Esophagus squamous epithelium (tissue), 5 donors: ENCODE measurements at regions not wholly inside any gene's neighbourhood (a gene's known extent, or its start where the extent isn't known, plus 50 kb on each side); places are given as distances from the start of the nearest gene placed in this dataset.

Experiments used
- DNase-seq: peaks from one replicate; lab custom pipeline; 2025; lab: John Stamatoyannopoulos, UW
- H3K27ac ChIP-seq, 4 donors: fragments of 200-600 bp; sonication (generic); one replicate each; pipeline ENCODE4 v1.5.1; 2016 to 2019; ENCODE audit warnings: mild to moderate bottlenecking in 1 of 4
- H3K27me3 ChIP-seq, 4 donors: fragments of 200-600 bp; sonication (generic); 1 replicate in 3 of 4; 2 replicates in 1 of 4; pipeline versions ENCODE4 v1.5.1 to v1.6.0; 2017 to 2021; ENCODE audit warnings: antibody characterized with exemption in 1 of 4
- H3K36me3 ChIP-seq, 3 donors: fragments of 200-600 bp; sonication (generic); one replicate each; pipeline ENCODE4 v1.5.1; 2016 to 2019
- H3K4me1 ChIP-seq, 3 donors: fragments of 200-600 bp; sonication (generic); one replicate each; pipeline ENCODE4 v1.5.1; 2017 to 2019
- H3K4me3 ChIP-seq, 4 donors: fragments of 200-600 bp; sonication (generic); 1 replicate in 3 of 4; 2 replicates in 1 of 4; pipeline ENCODE4 v1.5.1; 2016 to 2019; ENCODE audit warnings: mild to moderate bottlenecking in 2 of 4, moderate library complexity in 1 of 4
- H3K9me3 ChIP-seq, 3 donors: fragments of 200-600 bp; sonication (generic); one replicate each; pipeline ENCODE4 v1.5.1; 2016 to 2019
- POLR2A ChIP-seq, 4 donors: fragments of 450-650 bp; IDR thresholded peaks; one replicate each; pipeline ENCODE4 v1.6.1; 2017; ENCODE audit warnings: antibody characterized with exemption in 4 of 4, mild to moderate bottlenecking in 4 of 4, moderate library complexity in 3 of 4
- WGBS, 2 donors: methylation state at CpG; one replicate each; pipeline ENCODE4 v1.1.5; 2018; 5-methylcytosine and 5-hydroxymethylcytosine counted together
- intact Hi-C: fragments of 100-400 bp; cut with DNase I; formaldehyde crosslinking; loops from one replicate; pipeline ENCODE4 v1.15.0; 2022
- TF ChIP-seq, protein P1 (sequence below), 6 experiments: fragments of 450-650 bp in 4 of 6; fragments of 200-600 bp in 2 of 6; sonication (generic) in 2 of 6; IDR thresholded peaks; one replicate each; pipeline ENCODE4 v1.5.1; 2016 to 2019; ENCODE audit warnings: antibody characterized with exemption in 6 of 6, mild to moderate bottlenecking in 4 of 6, moderate library complexity in 4 of 6
- donor health status: DM: yes; HTN: yes; CAD: no.

DNA sequence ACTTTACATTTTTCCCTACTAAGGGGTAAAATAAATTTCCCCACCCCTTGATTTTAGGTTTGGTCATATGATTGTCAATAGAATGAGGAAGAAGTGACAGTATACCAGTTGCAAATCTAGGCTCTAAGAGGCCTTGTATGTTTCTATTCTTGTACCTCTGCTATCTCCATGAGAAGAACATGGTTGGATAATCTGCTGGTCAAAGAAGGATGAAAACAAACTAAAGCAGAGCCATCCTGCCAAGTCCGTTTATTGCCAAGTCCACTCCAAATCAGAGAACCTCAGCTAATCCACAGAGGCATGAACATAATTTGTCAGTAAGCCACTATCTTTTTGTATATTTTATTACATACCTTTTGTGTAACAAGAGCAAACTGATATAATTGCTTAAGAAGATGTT is 98.0 kb downstream of the CRPPA start:
- H3K9me3 ChIP-seq: no peaks in the 10 kb centered on the region
- H3K36me3 ChIP-seq: no peaks in the 10 kb centered on the region
- no peak for DNase-seq
- no peaks in the 10 kb centered on the region for H3K4me1 ChIP-seq
- H3K4me3 ChIP-seq: no peak overlapping the region
- no peak overlapping the region for H3K27ac ChIP-seq
- no peaks in the 10 kb centered on the region for H3K27me3 ChIP-seq
- intact Hi-C loops: no loop called here
- WGBS, 2 donors: 75 to 80% methylated on average over 1 of the region's 1 CpG
- TF ChIP-seq, protein P1, sequence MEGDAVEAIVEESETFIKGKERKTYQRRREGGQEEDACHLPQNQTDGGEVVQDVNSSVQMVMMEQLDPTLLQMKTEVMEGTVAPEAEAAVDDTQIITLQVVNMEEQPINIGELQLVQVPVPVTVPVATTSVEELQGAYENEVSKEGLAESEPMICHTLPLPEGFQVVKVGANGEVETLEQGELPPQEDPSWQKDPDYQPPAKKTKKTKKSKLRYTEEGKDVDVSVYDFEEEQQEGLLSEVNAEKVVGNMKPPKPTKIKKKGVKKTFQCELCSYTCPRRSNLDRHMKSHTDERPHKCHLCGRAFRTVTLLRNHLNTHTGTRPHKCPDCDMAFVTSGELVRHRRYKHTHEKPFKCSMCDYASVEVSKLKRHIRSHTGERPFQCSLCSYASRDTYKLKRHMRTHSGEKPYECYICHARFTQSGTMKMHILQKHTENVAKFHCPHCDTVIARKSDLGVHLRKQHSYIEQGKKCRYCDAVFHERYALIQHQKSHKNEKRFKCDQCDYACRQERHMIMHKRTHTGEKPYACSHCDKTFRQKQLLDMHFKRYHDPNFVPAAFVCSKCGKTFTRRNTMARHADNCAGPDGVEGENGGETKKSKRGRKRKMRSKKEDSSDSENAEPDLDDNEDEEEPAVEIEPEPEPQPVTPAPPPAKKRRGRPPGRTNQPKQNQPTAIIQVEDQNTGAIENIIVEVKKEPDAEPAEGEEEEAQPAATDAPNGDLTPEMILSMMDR (IDR thresholded peaks at IDR 0.05): no peak
- no peak for TF ChIP-seq POLR2A (IDR thresholded peaks at IDR 0.05)

DNA sequence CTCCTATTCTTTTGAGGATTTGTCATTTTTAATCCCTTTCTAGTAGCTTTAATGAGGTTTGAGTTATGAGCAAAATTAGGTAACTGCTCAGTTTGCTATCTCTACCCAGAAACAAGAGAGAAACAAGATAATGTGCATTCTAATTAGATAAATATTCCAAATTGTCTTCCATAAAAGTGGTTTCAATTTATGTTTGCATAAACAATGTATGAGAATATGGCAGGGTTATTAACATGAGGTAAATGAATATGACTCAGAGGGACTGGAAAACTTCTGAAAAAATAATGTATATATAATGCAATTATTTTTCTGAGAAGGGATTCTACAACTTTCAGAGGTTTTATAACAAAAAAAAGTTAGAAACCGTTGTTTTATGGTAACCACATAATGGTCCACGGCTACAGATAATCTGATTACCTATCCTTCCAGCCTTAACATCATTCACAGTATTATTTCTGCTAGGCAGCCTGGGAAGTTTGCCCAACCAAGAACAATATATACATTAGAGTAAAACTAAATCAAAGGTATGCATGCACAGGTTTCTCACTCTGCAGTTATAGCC is 101.2 kb downstream of the CRPPA start:
- no peaks in the 10 kb centered on the region for H3K4me1 ChIP-seq
- no peaks in the 10 kb centered on the region for H3K36me3 ChIP-seq
- intact Hi-C loops: no loop called here
- TF ChIP-seq, protein P1 (IDR thresholded peaks at IDR 0.05): no peak
- TF ChIP-seq POLR2A (IDR thresholded peaks at IDR 0.05): no peak
- no peak overlapping the region for H3K27ac ChIP-seq
- no peak overlapping the region for H3K4me3 ChIP-seq
- no peaks in the 10 kb centered on the region for H3K27me3 ChIP-seq
- WGBS, 2 donors: 45 to 63% methylated on average over 2 of the region's 2 CpGs
- no peak for DNase-seq
- no peaks in the 10 kb centered on the region for H3K9me3 ChIP-seq

DNA sequence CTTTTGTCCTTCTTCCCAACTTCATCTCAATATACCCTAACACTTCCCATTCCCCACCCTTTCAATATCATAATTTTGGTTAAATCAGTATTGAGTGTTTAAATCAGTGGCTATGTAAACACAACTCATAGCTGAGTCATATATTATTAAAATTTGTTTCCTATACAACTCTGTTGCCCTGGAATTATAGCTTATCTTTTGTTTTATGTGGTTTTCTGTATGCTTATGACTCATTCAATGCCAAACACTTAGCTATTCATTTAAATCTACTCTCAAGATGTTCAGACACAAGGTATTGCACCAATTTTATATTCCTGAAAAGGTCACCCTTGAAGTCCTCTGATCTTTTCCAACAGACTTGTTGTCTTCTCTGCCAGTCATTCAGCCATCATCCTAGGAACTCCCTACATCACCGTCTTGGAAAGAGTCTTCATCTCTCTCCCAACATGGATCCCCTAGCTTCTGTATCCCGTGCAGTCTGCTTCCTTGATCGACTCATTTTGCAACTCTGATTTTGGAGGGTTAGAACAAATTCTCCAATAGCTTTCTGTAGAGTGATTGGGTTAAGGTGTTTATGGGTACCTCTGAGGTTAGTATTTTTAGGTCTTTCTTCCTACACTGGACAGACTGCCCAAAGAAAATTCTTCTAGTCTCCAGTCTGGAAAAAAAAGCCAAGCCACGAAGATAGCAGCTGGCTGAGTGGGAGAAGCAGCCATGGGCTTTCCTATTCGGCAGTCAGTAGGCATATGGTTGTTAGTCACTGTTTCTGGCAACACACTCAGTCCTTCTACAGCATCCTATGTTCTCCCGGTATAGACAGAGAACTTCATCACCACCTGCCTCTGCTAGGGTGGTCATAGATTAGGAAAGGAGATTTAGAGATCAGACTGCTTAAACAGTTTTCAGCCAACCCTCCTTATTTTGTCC is 102.1 kb downstream of the CRPPA start:
- H3K27me3 ChIP-seq: no peaks in the 10 kb centered on the region
- intact Hi-C loops: no loop called here
- no peak overlapping the region for H3K4me3 ChIP-seq
- 60 to 69% methylated on average over 6 of the region's 6 CpGs for WGBS, 2 donors
- TF ChIP-seq, protein P1 (IDR thresholded peaks at IDR 0.05): no peak
- TF ChIP-seq POLR2A (IDR thresholded peaks at IDR 0.05): no peak
- no peak overlapping the region for H3K27ac ChIP-seq
- no peaks in the 10 kb centered on the region for H3K9me3 ChIP-seq
- DNase-seq: no peak
- no peaks in the 10 kb centered on the region for H3K4me1 ChIP-seq
- no peaks in the 10 kb centered on the region for H3K36me3 ChIP-seq

DNA sequence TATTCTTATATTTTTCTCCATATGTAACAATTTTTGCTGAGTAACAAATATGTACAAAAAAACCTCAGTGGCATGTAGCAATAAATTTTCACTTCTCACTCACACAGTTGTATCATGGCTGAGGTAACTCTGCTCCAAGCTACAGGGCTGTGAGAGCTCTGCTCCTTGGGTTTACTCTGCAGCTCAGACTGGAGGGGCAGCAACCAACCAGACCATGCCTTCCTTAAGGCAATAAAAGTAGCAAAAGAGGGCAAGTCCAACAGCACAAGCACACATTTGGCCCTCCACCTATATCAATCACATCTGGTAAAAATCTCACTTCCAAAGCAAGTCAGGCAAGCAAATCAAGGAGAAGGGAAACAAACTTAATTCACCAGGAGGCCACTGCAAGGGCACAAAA is 102.9 kb downstream of the CRPPA start:
- Histone ChIP-seq H3K4me1 (no peaks in the 10 kb centered on the region), H3K36me3 (no peaks in the 10 kb centered on the region), H3K27ac (no peak overlapping the region), H3K4me3 (no peak overlapping the region), H3K27me3 (no peaks in the 10 kb centered on the region), H3K9me3 (no peaks in the 10 kb centered on the region)
- intact Hi-C loops: no loop called here
- no peak for TF ChIP-seq POLR2A (IDR thresholded peaks at IDR 0.05)
- TF ChIP-seq, protein P1 (IDR thresholded peaks at IDR 0.05): no peak
- DNase-seq: no peak

DNA sequence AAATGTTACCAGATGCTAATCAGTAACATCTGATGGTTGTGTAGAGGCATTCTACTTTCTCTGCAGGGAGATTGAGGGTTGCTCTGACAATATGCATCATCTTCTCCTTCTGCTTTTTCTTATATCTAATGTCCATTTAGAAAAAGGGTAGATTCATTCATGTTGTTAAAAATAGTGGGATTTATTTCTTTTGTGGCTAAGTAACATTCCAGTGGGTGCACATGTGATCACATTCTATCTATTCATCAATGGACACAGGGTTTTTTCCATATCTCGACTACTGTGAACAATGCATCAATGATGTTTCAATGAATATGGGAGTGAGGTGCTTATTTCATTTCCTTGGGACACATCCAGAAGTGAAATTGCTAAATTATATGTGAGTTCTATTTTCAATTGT is 103.9 kb downstream of the CRPPA start:
- WGBS, 2 donors: 67 to 70% methylated on average over 1 of the region's 1 CpG
- DNase-seq: no peak
- H3K27ac ChIP-seq: no peak overlapping the region
- H3K36me3 ChIP-seq: no peaks in the 10 kb centered on the region
- intact Hi-C loops: no loop called here
- H3K4me3 ChIP-seq: no peak overlapping the region
- no peaks in the 10 kb centered on the region for H3K4me1 ChIP-seq
- TF ChIP-seq, protein P1 (IDR thresholded peaks at IDR 0.05): no peak
- TF ChIP-seq POLR2A (IDR thresholded peaks at IDR 0.05): no peak
- no peaks in the 10 kb centered on the region for H3K9me3 ChIP-seq
- H3K27me3 ChIP-seq: no peaks in the 10 kb centered on the region
